A673 (cell line): ENCODE measurements at regions not wholly inside any gene's neighbourhood (a gene's known extent, or its start where the extent isn't known, plus 50 kb on each side); places are given as distances from the start of the nearest gene placed in this dataset.

ENCODE experiments used
- BruUV-seq: library from RNA; stranded (reverse); fragments of 400-500 nt; replicated peaks from 2 replicates; lab custom pipeline; 2021; lab: Mats Ljungman, UMichigan
- CTCF ChIA-PET: fragments of 300-600 bp; sonication (Branson Sonifier 250); formaldehyde crosslinking; loops from one replicate; lab custom pipeline; 2022; ENCODE audit warnings: antibody characterized with exemption; lab: Charles Lee
- POLR2A ChIA-PET: fragments of 300-600 bp; sonication (Branson Sonifier 250); formaldehyde crosslinking; loops from one replicate; lab custom pipeline; 2022; ENCODE audit warnings: antibody characterized with exemption; ENCODE audit not compliant: low non-redundant PET; lab: Charles Lee
- DNase-seq: peaks from one replicate; pipeline ENCODE4 v3.0.0-alpha.2; 2015; ENCODE audit warnings: low spot score
- H3K27ac ChIP-seq: fragments of 200-600 bp; sonication (generic); 2 replicates; pipeline ENCODE4 v1.5.1; 2016; ENCODE audit warnings: mixed run types, low read depth, mild to moderate bottlenecking, mixed read lengths, antibody characterized with exemption, low read length; ENCODE audit not compliant: poor library complexity, severe bottlenecking
- H3K27me3 ChIP-seq: fragments of 200-600 bp; sonication (generic); replicated peaks from 2 replicates; pipeline ENCODE4 v1.6.1; 2017; ENCODE audit warnings: mixed run types, low read depth, mild to moderate bottlenecking, mixed read lengths, antibody characterized with exemption, low read length; ENCODE audit not compliant: insufficient read depth, poor library complexity
- H3K36me3 ChIP-seq: fragments of 200-600 bp; sonication (generic); 2 replicates; pipeline ENCODE4 v1.6.1; 2016; ENCODE audit warnings: mixed run types, mild to moderate bottlenecking, mixed read lengths, antibody characterized with exemption, low read length; ENCODE audit not compliant: insufficient read depth, poor library complexity, severe bottlenecking
- H3K4me1 ChIP-seq: fragments of 200-600 bp; sonication (generic); 2 replicates; pipeline ENCODE4 v1.6.1; 2017; ENCODE audit warnings: mixed run types, mild to moderate bottlenecking, mixed read lengths, antibody characterized with exemption, low read length; ENCODE audit not compliant: insufficient read depth, poor library complexity, severe bottlenecking
- H3K4me3 ChIP-seq: fragments of 200-600 bp; sonication (generic); 2 replicates; pipeline ENCODE4 v1.5.1; 2016; ENCODE audit warnings: low read depth, mixed run types, mild to moderate bottlenecking, mixed read lengths, low read length; ENCODE audit not compliant: poor library complexity, severe bottlenecking
- H3K9me3 ChIP-seq: fragments of 200-600 bp; sonication (generic); 2 replicates; pipeline ENCODE4 v1.6.1; 2016; ENCODE audit warnings: mixed run types, low read depth, mild to moderate bottlenecking, mixed read lengths, antibody characterized with exemption, low read length; ENCODE audit not compliant: poor library complexity, severe bottlenecking
- EZH2 ChIP-seq: fragments of 200-600 bp; sonication (generic); IDR thresholded peaks from 2 replicates; pipeline ENCODE4 v1.6.1; 2017; ENCODE audit warnings: borderline replicate concordance, low read depth, mild to moderate bottlenecking, mixed read lengths, antibody characterized with exemption, low read length; ENCODE audit not compliant: poor library complexity, severe bottlenecking
- intact Hi-C: fragments of 100-400 bp; cut with micrococcal nuclease; formaldehyde crosslinking; loops from one replicate; pipeline ENCODE4 v1.10.0; 2022; ENCODE audit not compliant: unreplicated experiment
- TF ChIP-seq, protein P1 (sequence below): fragments of 300-800, 200-600 bp; sonication (generic); conservative IDR thresholded peaks from 2 replicates; pipeline ENCODE4 v1.5.1; 2017; ENCODE audit warnings: low read depth, mild to moderate bottlenecking, antibody characterized with exemption, low read length, moderate library complexity, mixed read lengths

GRCh38 chr1:4027492-4028138 lies 127.5 kb upstream of the C1orf174 start:
- no peaks in the 10 kb centered on the region for H3K9me3 ChIP-seq
- CTCF ChIA-PET = no interaction called here
- H3K27me3 ChIP-seq = peaks cover 62% of the 10 kb centered on the region
- no peaks in the 10 kb centered on the region for H3K36me3 ChIP-seq
- no TSS peak for BruUV-seq
- H3K4me1 ChIP-seq = no peaks in the 10 kb centered on the region
- POLR2A ChIA-PET = no interaction called here
- intact Hi-C loops = no loop called here
- no peak for DNase-seq
- no peak for TF ChIP-seq EZH2
- TF ChIP-seq, protein P1, sequence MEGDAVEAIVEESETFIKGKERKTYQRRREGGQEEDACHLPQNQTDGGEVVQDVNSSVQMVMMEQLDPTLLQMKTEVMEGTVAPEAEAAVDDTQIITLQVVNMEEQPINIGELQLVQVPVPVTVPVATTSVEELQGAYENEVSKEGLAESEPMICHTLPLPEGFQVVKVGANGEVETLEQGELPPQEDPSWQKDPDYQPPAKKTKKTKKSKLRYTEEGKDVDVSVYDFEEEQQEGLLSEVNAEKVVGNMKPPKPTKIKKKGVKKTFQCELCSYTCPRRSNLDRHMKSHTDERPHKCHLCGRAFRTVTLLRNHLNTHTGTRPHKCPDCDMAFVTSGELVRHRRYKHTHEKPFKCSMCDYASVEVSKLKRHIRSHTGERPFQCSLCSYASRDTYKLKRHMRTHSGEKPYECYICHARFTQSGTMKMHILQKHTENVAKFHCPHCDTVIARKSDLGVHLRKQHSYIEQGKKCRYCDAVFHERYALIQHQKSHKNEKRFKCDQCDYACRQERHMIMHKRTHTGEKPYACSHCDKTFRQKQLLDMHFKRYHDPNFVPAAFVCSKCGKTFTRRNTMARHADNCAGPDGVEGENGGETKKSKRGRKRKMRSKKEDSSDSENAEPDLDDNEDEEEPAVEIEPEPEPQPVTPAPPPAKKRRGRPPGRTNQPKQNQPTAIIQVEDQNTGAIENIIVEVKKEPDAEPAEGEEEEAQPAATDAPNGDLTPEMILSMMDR = no peak
- no peak overlapping the region for H3K4me3 ChIP-seq
- no peak overlapping the region for H3K27ac ChIP-seq

DNA sequence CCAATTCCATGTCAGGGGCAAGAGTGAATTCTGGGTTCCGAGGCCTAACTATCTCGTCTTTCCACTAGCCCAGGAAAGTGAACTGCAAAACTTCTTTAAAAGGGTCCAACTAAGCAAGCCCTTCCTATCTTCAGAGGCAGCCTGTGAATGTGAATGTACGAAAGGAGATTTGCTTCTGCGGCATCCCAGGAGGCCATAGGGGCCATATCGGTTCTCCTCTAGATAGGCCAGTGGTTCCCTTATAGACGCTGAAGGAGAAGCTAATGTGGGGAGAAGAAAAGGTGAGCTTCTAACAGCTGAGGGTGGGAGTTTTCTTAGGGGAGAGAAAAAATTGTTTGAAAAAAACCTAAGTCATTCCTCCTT lies 128.0 kb upstream of the C1orf174 start:
- Histone ChIP-seq H3K36me3 (no peaks in the 10 kb centered on the region), H3K4me3 (no peak overlapping the region), H3K27ac (no peak overlapping the region), H3K27me3 (peaks cover 62% of the 10 kb centered on the region), H3K4me1 (no peaks in the 10 kb centered on the region), H3K9me3 (no peaks in the 10 kb centered on the region)
- intact Hi-C loops = no loop called here
- TF ChIP-seq, protein P1 = no peak
- no peak for TF ChIP-seq EZH2
- POLR2A ChIA-PET = no interaction called here
- CTCF ChIA-PET = no interaction called here
- BruUV-seq = no TSS peak
- no peak for DNase-seq

- POLR2A ChIA-PET = no interaction called here
- no peaks in the 10 kb centered on the region for H3K36me3 ChIP-seq
- intact Hi-C loops = no loop called here
These were observed 129.3 kb upstream of the C1orf174 start for GRCh38 chr1:4029376-4029775.

More at GRCh38 chr1:4029376-4029775, 129.3 kb upstream of the C1orf174 start:
- TF ChIP-seq EZH2 = no peak
- TF ChIP-seq, protein P1 = no peak
- BruUV-seq = no TSS peak
- peaks cover 55% of the 10 kb centered on the region for H3K27me3 ChIP-seq
- H3K4me1 ChIP-seq = no peaks in the 10 kb centered on the region
- no peak overlapping the region for H3K27ac ChIP-seq
- no peak for DNase-seq
- CTCF ChIA-PET = no interaction called here
- no peak overlapping the region for H3K4me3 ChIP-seq
- H3K9me3 ChIP-seq = no peaks in the 10 kb centered on the region
